ENCODE measurements at regions not wholly inside any gene's neighbourhood (a gene's known extent, or its start where the extent isn't known, plus 50 kb on each side); places are given as distances from the start of the nearest gene placed in this dataset.
"Not testable (repeated sequence)": the region's sequence is repeated elsewhere in the genome, so short reads cannot be mapped to it uniquely, and the experiment has no call there.

DNA sequence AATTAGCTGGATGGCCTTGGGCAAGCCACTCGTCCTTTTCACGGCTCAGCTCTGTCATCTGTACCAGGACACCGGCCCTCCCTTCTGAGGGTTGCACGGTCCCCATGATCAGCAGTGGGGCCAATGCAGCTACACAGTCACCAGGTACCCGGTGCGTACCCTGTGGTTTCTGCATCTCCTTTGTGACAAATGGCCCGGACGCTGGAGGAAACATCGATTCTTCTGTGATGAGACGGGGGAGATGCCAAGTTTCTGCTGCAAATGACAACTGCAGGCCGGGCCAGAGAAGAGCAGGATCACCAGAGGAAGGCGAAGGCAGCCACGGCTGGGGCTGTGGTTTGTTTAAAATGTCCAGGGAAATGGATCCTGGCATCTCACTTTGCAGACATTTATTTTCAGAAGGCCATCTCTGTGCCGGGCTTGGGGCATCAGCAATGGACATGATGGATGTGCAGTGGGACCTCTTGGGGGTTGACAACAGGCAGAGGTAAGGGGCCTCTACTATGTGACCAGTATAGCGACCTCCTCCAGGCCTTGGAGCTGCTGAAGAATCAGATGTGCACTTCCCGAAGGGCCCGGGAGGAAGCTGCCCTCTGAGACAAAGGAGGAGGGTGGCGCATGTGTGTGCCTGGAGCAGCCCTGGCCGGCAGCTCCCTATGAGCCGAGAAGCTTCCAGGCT lies 221.9 kb upstream of the C1orf174 start:
- no peak for DNase-seq

DNA sequence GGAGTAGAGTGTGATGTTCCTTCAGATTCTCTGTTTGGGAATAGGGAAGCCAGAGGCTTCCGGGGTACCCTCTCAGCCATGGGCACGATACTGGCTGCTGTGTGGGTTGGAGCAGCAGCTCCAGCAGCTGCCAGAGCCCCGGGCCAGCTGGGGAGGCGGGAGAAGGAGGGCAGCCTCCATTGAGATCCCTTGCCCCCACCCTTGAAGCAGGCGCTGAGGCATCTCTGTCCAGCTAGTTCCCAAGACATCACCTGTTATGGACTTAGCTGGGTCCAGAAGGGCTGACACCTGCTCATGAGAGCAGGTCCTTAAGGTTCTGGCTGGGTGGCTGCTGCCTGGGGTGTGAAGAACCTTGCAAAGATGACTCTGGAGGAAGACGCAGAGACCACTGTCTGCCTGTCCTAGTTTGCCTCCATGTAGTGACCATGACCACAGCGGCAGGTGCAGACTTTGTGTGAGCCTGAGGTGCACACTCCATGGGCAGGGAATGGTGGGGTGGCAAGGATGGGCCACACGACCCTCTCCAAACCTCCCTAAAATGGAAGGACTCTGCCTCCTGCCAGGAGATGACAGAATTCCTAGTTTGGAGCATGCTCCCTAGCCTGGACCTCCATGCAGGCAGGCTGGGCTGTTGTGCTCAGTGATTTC lies 222.6 kb upstream of the C1orf174 start:
- no peak for DNase-seq

DNA sequence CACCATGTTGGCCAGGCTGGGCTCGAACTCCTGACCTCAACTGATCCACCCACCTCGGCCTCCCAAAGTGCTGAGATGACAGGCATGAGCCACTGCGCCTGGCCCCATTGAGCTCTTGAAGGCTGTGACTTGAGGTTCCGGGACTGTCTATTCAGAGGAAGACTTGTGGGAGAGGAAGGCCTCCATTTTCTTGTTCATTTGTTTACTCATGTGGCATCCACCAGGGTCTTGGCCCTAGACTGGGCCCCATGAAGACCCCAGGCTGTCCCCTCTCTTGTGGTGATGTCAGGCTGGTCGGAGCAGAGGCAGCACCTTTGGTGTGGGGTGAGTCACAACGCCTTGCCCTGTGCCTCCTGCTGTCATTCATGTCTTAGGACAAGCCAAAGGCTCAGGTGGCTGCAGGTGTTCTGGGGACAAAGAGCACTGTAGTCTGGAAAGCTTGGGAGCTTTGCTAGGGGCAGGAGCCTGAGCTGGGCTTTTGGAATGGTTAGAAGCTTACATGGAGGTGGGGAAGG lies 224.6 kb upstream of the C1orf174 start:
- no peak for DNase-seq

DNA sequence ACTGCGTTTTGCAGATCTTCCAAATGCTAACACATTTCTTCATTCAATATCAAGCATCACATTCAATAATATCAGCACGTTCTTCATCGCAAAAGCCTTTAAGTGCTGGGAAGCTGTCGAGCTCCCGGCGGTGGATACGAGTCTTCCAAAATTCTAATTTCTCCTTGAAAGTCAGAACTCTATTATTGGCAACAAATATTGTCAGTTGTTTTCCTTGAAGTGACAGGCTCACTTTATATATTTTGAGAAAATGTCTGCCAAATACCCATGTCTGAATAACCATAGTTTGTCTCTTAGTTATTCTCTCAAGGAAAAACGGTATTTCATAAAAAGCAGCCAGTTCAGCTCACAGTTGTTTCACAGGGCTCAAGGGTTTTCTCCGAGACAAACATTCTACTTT lies 226.2 kb upstream of the C1orf174 start:
- no peak for DNase-seq

DNA sequence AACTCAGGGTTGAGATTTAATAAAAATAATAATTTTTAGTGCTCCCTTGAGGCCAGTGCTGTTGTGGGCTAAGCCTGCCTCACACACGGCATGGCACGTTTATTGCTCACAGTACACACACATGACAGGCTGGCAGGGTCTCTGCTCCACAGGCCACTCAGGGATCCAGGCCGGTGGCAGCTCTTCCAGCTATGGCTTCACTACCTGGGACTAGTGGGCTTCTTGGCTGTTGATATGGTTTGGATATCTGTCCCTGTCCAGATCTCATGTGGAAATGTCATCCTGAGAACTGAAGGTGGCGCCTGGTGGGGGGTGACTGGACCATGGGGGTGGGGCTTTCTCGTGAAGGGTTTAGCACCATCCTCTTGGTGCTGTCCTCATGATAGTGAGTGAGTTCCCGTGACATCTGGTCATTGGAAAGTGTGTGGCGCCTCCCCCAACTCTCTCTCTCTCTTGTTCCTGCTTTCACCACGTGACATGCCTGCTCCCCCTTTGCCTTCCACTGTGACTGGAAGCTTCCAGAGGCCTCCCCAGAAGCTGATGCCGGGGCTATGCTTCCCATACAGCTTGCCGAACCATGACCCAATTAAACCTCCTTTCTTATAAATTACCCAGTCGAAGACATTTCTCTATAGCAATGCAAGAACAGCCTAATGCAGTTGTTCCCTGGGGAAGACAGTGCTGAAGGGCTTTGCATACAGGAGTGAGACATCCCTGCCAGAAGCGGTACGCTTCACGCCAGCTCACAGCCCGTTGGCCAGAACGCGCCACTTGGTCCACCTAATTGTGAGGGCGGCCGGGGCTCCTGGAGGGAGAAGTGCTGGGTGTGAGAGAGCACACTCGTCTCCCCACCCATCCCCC lies 226.9 kb upstream of the C1orf174 start:
- no peak for DNase-seq

DNA sequence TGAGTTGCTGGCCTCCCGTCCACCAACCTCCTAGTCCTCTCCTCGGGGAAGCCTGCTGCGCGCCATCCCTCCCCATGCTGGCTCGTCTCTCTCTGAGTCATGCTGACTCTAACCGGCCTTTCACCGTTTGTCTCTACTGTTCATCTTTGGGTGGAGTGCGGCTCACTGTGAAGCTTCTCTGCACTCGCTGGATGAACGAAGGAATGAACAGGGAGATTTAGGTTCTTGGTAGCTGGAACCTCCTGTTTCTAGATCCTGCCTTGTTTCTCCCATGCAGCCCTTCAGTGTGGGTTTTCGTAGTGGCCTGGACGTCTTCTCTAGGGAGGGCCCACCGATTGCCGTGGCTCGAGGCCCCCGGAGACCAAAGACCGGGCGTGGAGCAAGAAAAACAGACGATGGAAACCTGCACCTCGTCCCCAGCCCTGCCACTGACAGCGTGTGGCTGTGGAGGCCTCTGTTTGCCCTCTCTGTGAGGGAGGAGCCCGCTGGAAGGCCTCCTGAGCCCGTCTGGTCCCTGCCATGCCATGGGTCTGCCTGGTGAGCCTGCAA lies 227.6 kb upstream of the C1orf174 start:
- DNase-seq = no peak

DNA sequence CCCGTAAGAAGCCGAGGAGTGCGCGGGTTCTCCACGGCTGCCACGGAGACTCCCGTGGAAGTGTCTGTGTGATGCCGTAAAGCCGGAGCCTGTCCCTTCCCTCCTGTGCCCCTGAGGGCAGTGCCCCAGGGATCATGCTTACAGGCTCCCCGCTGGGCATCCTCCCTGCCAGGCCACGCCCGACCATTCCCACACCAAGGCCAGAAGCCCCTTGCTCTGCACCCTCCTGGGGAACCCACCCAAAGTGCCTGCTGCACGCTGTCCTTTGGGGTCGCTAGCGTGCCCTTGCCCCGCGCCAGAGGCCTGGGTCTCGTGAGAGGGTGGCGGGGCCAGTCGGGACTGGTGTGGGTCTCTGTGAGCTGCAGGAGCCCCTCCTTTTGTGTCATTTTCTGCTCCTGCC lies 228.5 kb upstream of the C1orf174 start:
- DNase-seq = no peak

DNA sequence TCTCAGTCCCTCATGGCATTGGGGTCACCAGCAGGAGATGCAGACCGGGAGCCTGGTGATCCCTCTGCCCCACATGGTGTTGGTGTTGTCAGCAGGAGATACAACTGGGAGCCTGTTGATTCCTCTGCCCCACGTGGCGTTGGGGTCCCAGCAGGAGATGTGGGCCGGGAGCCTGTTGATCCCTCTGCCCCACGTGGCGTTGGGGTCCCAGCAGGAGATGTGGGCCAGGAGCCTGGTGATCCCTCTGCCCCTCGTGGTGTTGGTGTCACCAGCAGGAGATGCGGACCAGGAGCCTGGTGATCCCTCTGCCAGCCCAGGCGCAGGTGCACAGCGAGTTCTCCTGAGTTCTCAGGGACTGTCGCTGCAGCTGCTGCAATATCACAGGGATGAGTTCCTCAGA lies 229.6 kb upstream of the C1orf174 start:
- no peak for DNase-seq

DNA sequence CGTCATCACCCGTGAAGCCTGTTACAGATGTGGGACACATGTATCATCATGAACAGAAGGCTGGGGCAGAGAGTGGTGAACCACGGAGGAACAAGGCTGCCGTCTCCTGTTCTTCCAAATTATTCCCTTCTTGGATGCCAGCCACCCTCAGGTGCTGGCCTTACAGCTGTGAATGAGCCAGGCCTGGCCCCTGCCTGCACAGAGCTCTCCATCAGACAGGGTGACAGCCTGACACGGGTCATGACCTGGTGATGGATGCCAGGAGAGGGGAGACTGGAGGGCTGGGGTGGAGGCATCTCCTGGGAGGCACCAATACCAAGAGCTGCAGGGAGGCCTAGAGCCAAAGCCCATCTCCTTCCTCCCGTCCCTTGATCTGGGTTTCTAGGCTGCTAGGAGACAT lies 230.0 kb upstream of the C1orf174 start:
- no peak for DNase-seq

DNA sequence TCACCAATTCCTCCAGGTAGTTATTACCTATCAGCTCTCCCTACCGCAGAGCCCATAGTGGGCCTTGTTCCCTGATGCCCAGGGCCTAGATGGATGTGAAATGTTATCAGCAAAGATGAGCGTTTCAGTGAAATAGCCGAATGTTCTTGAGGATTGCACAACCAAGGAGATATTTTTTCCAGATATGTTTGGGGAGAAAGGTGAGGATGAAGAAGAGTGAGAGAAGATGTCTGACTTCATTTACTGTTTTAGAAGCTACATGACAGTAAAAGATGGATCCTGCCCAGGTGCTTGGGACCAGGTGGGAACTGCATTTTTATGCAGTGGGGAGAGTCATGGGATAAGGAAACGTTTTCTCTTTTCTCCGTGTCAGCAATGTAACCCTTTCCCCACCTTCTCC lies 231.7 kb upstream of the C1orf174 start:
- DNase-seq = no peak

DNA sequence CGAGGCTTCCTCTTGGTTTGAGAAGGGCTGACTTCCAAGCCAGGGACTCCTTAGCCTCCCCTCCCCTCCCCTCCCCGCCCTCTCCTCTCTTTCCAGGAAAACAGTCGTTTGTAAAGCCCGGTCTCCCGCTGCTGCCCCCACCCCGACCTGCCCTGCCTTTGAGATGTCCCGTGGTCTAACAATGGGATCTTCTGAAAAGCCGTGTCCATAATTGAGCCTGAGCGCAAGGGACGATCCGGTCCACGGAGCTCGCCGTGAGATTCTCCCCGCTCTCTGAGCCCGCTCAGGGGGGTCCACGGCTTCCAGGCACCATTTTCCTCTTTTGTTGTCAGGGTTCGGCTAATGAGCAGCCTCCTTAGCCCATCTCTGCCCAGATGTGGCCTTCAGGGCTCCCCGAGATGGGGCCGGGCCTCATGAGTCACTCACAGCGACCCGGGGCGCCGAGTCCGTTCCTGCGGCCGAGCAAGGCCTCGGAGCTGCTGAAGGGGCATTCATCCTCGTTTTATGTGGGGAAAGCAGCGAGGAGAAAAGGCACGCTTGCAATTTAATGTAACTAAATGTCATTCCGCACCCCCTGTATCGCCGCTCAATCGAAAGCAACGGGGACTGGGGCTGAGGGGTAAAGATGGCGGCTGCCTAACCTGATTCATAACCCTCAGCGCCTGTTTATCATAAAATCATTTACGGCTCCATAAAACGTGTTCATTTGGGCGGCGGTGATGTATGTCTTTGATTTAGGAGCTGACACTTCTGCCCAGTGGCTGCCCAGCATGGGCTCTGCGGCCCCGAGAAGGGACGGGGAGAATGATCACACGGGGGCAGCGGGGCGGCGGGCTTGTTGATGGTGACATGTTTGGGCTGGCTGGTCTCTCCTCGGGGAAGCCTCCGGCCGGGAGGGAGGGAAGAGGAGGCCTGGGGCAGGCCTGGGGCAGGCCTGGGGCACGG lies 232.6 kb upstream of the C1orf174 start:
- no peak for DNase-seq

DNA sequence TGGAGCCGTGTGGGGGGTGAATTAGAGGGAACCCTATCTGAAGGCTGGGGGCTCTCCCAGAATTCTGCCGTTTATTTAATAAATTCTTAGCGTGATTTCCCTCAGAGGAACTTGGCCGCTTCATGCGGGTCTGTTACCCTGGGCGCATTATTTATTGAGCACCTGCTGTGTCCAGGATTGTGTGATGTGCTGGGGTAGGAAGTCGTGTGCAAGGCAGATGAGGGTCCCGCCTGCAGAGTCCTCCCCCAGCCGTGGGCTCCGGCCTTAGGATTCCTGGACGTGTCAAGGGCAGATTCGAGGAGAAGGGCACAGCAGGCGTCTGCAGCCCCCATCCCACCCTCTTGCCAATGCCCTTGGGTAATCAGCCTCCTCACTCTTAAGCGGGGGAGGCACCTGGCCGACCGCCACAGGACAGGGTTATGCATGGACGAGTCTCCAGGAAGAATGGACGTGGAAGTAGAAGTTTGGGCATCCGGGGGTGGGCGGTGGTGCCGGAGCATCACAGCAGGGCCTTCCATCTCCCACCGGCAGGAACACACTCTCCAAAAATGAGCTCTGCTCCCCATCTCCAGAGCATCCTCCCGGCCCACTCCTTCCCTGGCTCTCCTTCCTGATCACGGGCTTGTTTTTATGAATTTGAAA lies 233.3 kb upstream of the C1orf174 start:
- no peak for DNase-seq

DNA sequence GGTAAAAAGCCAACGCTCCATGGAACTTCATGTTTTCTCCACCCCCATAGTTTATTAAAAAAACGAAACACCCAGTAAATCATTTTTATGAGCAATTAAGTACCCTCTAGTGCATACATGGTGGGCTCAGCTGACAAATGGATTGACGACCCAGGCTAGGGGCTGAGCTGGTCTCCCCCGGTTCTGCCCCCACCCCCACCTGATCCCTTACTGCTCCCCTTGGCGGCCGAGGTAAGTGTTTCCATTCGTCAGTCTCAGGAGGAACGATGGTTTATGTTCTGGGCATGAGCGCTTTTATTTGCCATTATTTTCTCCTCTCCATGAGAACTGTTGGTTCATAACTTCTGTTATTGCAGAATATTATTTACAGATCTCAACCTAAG lies 233.9 kb upstream of the C1orf174 start:
- DNase-seq = no peak

DNA sequence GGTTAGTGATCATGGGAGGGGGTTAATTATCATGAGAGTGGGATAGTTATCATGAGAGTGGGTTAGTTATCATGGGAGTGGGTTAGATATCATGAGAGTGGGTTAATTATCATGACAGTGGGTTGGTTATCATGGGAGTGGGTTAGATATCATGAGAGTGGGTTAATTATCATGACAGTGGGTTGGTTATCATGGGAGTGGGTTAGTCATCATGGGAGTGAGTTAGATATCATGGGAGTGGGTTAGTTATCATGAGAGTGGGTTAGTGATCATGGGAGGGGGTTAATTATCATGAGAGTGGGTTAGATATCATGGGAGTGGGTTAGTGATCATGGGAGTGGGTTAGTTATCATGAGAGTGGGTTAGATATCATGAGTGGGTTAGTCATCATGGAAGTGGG lies 235.8 kb upstream of the C1orf174 start:
- DNase-seq = not testable (repeated sequence)

DNA sequence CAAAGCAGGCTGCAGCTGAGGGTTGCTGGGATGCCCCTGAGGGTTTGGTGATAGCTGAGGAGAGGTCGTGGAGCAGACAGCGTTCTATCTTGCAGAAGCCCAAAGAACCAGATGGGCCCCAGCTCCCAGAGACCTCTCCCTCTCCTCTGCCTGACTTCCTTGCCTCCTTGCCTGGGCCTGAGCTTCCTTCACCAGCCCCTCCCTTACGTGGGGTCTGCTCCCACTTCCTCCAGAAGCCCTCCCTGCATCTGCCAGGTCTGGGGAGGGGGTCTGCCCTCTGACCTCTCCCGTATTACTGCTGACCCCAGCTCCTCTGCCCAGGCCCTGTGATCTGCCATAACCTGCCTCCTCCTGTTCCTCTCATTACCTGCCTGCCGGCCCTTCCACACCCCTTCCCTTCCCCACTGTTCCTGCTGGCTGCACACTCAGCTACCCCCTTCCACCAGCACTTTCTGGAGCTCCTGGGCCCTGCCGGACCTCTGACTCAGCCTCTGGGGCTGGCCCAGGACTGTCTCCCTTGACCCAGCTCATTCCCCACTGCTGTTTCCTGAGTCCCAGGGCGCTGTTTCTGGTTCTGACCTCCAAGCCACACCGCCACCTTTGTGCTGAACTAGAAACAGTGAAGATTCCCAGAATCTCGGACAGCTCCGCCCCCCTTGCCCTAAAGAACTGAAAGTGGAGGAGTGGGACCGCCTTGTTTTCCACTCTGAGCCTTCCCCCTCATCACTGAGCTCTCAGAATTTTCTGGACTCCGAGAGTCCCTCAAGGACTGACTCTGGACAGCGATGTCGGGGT lies 237.7 kb upstream of the C1orf174 start:
- DNase-seq = no peak

DNA sequence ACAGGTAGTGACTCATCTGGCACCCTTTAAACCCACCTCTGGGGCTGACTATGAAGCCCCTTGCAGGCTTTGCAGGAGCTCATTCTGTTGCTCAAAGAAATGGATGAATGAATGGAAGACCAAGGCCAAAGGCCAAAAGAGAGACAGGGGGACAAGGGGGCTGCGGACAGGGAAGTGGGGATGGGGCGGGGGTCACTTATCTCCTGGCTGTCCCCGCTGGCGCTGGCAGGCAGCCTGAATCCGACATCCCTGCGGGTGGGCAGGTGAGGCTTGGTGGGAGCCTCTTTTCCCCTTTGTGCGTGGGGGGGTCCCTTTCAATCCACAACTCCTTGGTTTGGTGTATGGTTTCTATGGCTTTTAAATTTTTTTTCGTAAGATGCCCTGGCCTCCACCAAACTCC lies 239.6 kb upstream of the C1orf174 start:
- no peak for DNase-seq

DNA sequence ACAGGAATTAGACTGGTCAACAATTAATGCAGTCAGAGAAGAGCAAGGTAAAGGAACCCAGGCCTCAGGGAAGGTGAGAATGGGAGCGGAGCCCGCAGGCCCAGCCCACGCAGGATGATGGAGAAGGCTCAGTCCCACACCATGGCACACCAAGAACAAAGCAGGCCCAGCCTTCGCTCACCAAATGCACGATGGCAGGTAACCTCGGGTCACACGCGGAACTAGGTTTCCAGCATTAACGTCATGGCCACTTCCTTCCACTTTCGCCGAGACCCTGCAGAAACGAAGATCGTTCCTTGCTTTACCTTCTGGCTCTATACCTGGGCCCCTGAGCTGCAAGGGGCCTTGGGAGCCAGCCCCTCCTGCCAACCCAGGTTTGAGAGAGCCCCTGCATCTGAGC lies 240.2 kb upstream of the C1orf174 start:
- no peak for DNase-seq

DNA sequence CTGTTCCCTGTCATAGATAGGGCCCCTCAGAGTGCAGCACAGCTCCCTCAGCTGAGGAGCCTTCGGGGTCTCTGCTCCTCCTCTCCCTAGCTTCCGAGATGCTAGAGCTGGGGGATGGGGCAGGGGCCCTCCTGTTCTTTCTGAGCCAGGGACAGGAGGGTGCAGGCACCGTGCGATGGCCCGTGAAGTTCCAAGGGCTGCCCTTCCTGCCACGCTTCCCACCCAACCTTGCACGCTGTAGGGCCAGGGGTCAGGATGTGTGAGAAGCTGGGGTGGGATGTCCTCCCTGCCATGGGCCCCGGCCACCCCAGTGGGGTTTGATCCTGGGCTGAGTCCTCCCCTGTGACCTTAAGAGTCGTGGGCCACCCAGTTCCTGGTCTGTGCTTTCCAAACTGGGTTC lies 240.7 kb upstream of the C1orf174 start:
- no peak for DNase-seq

DNA sequence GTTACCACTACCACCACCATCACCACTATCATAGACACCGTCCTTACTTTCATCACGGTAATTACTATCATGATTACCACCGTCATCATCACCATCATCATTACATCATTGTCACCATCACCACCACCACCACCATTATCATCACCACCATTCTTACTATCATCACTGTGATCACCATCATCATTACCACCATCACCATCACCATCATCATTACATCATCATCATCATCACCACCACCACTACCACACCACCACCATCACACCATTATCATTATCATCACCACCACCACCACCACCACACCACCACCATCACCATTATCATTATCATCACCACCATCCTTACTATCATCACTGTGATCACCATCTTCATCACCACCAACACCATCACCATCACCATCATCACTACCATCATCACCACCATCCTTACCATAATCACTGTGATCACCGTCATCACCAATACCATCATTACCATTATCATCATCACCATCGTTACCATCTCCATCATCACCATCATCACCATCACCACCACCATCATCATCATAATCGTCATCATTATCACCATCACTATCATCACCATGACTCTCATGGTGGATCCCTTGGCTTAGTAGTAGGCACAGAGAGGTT lies 244.4 kb upstream of the C1orf174 start:
- DNase-seq = no peak

DNA sequence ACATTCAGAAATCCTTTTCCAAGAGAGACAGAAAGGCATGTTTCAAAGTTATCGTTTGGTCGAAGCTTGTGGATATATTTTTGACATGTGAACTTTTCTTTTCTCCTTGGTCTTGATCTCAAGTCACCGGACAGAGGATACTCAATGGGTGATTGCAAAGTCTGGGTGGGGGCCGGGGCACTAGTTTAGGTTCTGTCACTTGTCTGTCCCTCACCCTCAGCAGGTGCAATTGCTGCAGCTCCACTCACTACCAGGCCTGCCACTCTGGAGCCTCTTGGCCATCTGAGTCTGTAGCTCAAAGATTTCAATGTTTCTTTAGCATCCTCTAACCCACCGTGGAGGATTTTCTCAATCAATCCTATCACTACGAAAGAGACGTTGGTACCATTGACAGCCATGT lies 246.0 kb upstream of the C1orf174 start:
- no peak for DNase-seq

DNA sequence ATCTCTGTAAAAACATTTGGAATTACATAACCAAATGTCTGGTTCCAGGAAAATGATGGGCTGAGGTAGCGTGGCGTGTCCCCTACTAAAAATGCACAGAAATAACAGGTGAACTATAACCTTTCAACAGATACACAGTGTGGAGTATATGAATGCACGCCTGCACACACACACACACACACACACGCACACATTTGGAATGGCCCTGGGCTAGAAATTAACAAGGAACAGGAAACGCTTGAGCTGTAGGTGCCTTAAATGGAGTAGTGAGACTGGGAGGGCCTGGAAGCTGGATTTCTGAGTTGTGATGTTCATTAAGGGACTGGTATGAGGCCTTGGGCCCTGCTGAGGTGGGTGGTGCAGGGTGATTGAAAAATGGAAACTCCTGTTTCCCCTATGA lies 246.5 kb upstream of the C1orf174 start:
- no peak for DNase-seq
